OCI-LY1 (cell line): ENCODE measurements at regions not wholly inside any gene's neighbourhood (a gene's known extent, or its start where the extent isn't known, plus 50 kb on each side); places are given as distances from the start of the nearest gene placed in this dataset.

Source experiments
- H2AFZ ChIP-seq: fragments of 200-600 bp; sonication (generic), shearing (Covaris generic); 2 replicates; pipeline ENCODE4 v1.6.0; 2014; ENCODE audit warnings: antibody characterized with exemption, mild to moderate bottlenecking, low read length
- H3F3A ChIP-seq: fragments of 200-600 bp; sonication (generic), shearing (Covaris generic); 2 replicates; pipeline ENCODE4 v1.6.0; 2014; ENCODE audit warnings: mild to moderate bottlenecking, antibody characterized with exemption, low read length, moderate library complexity; ENCODE audit not compliant: insufficient read depth
- H3K27ac ChIP-seq: fragments of 200-600 bp; sonication (generic); 2 replicates; pipeline ENCODE4 v1.5.1; 2014; ENCODE audit warnings: low read length, mixed run types, mild to moderate bottlenecking, low read depth; ENCODE audit not compliant: poor library complexity, severe bottlenecking
- H3K27me3 ChIP-seq: fragments of 200-600 bp; sonication (generic); 2 replicates; pipeline ENCODE4 v1.6.0; 2014; ENCODE audit warnings: antibody characterized with exemption, mild to moderate bottlenecking, low read length, moderate library complexity; ENCODE audit not compliant: insufficient read depth
- H3K36me3 ChIP-seq: fragments of 200-600 bp; sonication (generic); 2 replicates; pipeline ENCODE4 v1.6.1; 2014; ENCODE audit warnings: mild to moderate bottlenecking, antibody characterized with exemption, low read length, moderate library complexity, mixed read lengths; ENCODE audit not compliant: insufficient read depth
- H3K4me1 ChIP-seq: fragments of 200-600 bp; sonication (generic); 2 replicates; pipeline ENCODE4 v1.5.1; 2014; ENCODE audit warnings: mild to moderate bottlenecking, low read length, moderate library complexity; ENCODE audit not compliant: insufficient read depth, severe bottlenecking
- H3K4me2 ChIP-seq: fragments of 200-600 bp; sonication (generic), shearing (Covaris generic); 2 replicates; pipeline ENCODE4 v1.6.1; 2014; ENCODE audit warnings: low read length
- H3K4me3 ChIP-seq: fragments of 200-600 bp; sonication (generic); 2 replicates; pipeline ENCODE4 v1.5.1; 2014; ENCODE audit warnings: low read length, low read depth, mild to moderate bottlenecking, mixed read lengths; ENCODE audit not compliant: poor library complexity, severe bottlenecking
- H3K79me2 ChIP-seq: fragments of 200-600 bp; shearing (Covaris generic); 2 replicates; pipeline ENCODE4 v1.6.1; 2016; ENCODE audit warnings: mixed run types, low read length, mixed read lengths; ENCODE audit not compliant: insufficient read depth
- H3K9ac ChIP-seq: fragments of 200-600 bp; sonication (generic), shearing (Covaris generic); 2 replicates; pipeline ENCODE4 v1.6.1; 2014; ENCODE audit warnings: mild to moderate bottlenecking, low read length, mixed read lengths
- H3K9me2 ChIP-seq: fragments of 200-600 bp; sonication (generic), shearing (Covaris generic); 2 replicates; pipeline ENCODE4 v1.6.1; 2014; ENCODE audit warnings: low read depth, mild to moderate bottlenecking, low read length, mixed read lengths
- H3K9me3 ChIP-seq: fragments of 200-600 bp; shearing (Covaris generic); 2 replicates; pipeline ENCODE4 v1.6.1; 2014; ENCODE audit warnings: low read length, mixed read lengths
- H4K20me1 ChIP-seq: fragments of 200-600 bp; sonication (generic), shearing (Covaris generic); 2 replicates; pipeline ENCODE4 v1.6.0; 2016; ENCODE audit warnings: mild to moderate bottlenecking, low read length; ENCODE audit not compliant: insufficient read depth
- CTCF ChIP-seq: fragments of 200-600 bp; sonication (generic), shearing (Covaris generic); IDR thresholded peaks from 2 replicates; pipeline ENCODE4 v1.5.1; 2017; ENCODE audit warnings: mild to moderate bottlenecking, antibody characterized with exemption, low read length, moderate library complexity, mixed read lengths
- EZH2 ChIP-seq: fragments of 200-600 bp; sonication (generic), shearing (Covaris generic); IDR thresholded peaks from 2 replicates; pipeline ENCODE4 v1.8.0; 2017; ENCODE audit warnings: borderline replicate concordance, mixed run types, mild to moderate bottlenecking, antibody characterized with exemption, low read length, moderate library complexity, mixed read lengths

DNA sequence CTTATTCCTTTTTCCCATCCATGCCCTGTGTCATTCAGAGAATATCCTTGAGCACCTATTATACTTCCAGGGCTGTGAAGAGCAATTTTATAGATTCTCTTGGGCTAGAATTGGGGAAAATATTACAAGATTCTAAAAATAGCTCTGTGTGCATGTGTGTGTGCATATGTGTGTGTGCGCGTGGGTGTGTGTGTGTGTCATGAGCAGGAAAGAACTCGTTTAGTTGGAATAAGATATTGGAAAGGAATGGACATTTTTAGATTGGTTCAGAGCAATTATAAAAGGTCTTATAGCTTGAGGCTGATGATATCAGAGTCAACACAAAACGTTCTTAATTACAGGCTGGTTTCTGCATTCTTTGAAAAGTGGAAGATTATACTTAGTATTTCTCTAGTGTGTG, 212.1 kb upstream of the COPS8 start:
- Histone ChIP-seq H3K79me2 (no peaks in the 10 kb centered on the region), H3K4me1 (no peaks in the 10 kb centered on the region), H3K9me2 (no peaks in the 10 kb centered on the region), H4K20me1 (no peaks in the 10 kb centered on the region), H3K4me3 (no peak overlapping the region), H3K9ac (no peak overlapping the region), H3K27ac (no peak overlapping the region), H2AFZ (no peak overlapping the region), H3K27me3 (no peaks in the 10 kb centered on the region), H3F3A (no peaks in the 10 kb centered on the region), H3K9me3 (no peaks in the 10 kb centered on the region), H3K36me3 (no peaks in the 10 kb centered on the region), H3K4me2 (no peak overlapping the region)
- TF ChIP-seq EZH2 (no peak), CTCF (no peak)

DNA sequence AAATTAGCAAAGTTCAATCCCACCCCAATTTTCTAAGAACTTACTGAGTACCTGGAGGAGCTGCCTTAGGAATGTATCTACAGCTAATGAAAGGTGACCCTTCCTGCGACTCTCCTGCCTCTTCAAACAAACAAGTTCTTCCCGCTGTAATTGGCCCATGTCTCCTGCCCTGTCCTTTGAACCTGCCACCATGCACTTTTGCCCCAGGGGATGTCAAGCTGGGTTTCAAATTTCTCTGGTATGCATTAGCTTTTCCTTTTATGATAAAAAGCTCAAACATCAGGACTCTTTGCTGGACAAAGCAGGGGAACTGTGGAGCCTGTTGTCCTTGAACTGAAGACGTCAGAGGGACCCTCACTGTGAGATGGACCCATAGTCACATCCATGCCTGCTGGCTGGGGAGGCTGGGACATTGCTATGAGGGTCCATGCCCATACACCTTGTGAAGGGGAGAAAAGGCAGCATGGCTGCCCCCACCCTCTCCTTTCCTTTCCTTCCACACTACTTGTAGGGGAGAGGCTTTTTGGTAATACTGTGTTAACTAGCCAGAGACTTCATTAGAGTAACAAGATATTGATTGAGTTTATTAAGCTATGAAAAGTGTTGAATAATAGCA, 210.7 kb upstream of the COPS8 start:
- no peaks in the 10 kb centered on the region for H3K4me1 ChIP-seq
- TF ChIP-seq EZH2, result no peak
- no peak for TF ChIP-seq CTCF
- H3K9me2 ChIP-seq, result no peaks in the 10 kb centered on the region
- H3K36me3 ChIP-seq, result no peaks in the 10 kb centered on the region
- H3K79me2 ChIP-seq, result no peaks in the 10 kb centered on the region
- no peaks in the 10 kb centered on the region for H3K27me3 ChIP-seq
- H3F3A ChIP-seq, result no peaks in the 10 kb centered on the region
- no peaks in the 10 kb centered on the region for H4K20me1 ChIP-seq
- H3K4me2 ChIP-seq, result no peak overlapping the region
- H3K9ac ChIP-seq, result no peak overlapping the region
- no peak overlapping the region for H2AFZ ChIP-seq
- no peaks in the 10 kb centered on the region for H3K9me3 ChIP-seq
- H3K27ac ChIP-seq, result no peak overlapping the region
- no peak overlapping the region for H3K4me3 ChIP-seq

DNA sequence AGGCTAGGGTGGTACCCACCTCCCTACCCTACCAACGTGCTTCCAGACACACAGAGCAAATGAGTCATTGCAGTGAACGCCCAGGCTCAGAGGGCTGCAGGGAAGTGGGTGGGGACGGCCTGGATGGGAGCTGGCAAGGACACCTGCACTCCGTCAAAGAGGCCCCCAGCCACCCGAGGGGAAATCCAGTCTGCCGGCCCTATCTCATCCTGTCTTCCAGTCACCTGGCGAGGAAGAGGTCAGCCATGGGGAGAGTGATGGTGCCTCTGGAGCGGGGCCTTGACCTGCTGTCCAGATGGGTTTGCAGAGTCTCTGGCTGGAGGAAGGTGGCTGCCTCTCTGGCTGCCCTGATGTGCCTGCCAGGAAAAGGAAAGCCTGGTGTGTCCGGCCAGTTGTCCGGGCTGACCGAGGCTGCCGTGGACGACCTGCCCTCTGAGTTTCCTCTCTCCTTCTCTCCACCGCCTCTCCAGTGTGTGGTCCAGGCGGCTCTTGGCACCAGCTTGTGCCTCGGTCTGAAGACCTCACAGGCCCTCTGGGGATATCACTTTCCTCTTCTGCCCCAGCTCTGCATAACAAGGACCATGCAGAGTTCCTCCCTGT, 209.7 kb upstream of the COPS8 start:
- H3K4me3 ChIP-seq, result no peak overlapping the region
- no peaks in the 10 kb centered on the region for H3K9me3 ChIP-seq
- no peaks in the 10 kb centered on the region for H3K4me1 ChIP-seq
- no peaks in the 10 kb centered on the region for H3F3A ChIP-seq
- no peak overlapping the region for H2AFZ ChIP-seq
- no peak for TF ChIP-seq EZH2
- TF ChIP-seq CTCF, result no peak
- H3K4me2 ChIP-seq, result no peak overlapping the region
- no peaks in the 10 kb centered on the region for H3K27me3 ChIP-seq
- no peak overlapping the region for H3K9ac ChIP-seq
- H3K79me2 ChIP-seq, result no peaks in the 10 kb centered on the region
- no peaks in the 10 kb centered on the region for H3K9me2 ChIP-seq
- H3K27ac ChIP-seq, result no peak overlapping the region
- H4K20me1 ChIP-seq, result no peaks in the 10 kb centered on the region
- no peaks in the 10 kb centered on the region for H3K36me3 ChIP-seq
